ENCODE measurements at regions not wholly inside any gene's neighbourhood (a gene's known extent, or its start where the extent isn't known, plus 50 kb on each side); places are given as distances from the start of the nearest gene placed in this dataset.

GRCh38 chr2:37869304-37869703, 55.8 kb upstream of the RMDN2 start:
- DNase-seq: no peak

GRCh38 chr2:37869771-37870170, 55.3 kb upstream of the RMDN2 start:
- no peak for DNase-seq

- no peak for DNase-seq
Observed at GRCh38 chr2:37870829-37871228, 54.3 kb upstream of the RMDN2 start.

GRCh38 chr2:37871456-37872191, 53.5 kb upstream of the RMDN2 start:
- DNase-seq: no peak

GRCh38 chr2:37872192-37872750, 52.8 kb upstream of the RMDN2 start:
- no peak for DNase-seq

- no peak for DNase-seq
Observed at GRCh38 chr2:37873229-37873628, 51.9 kb upstream of the RMDN2 start.

GRCh38 chr2:37873749-37874330, 51.2 kb upstream of the RMDN2 start:
- no peak for DNase-seq

- no peak for DNase-seq
Observed at GRCh38 chr2:37874470-37874869, 50.6 kb upstream of the RMDN2 start.

Data from activated effector memory CD4-positive, alpha-beta T cell treated with anti-CD3 and anti-CD28 coated beads, Interleukin-2, amount 50 U/mL, for 16 hours (primary cell).